H1 (cell line): ENCODE measurements at regions not wholly inside any gene's neighbourhood (a gene's known extent, or its start where the extent isn't known, plus 50 kb on each side); places are given as distances from the start of the nearest gene placed in this dataset.

Experiments used
- CTCF ChIA-PET: fragments of 300-600 bp; sonication (Branson Sonifier 250); formaldehyde crosslinking; loops from one replicate; lab custom pipeline; 2021; ENCODE audit not compliant: partially characterized antibody; lab: Charles Lee
- POLR2A ChIA-PET: fragments of 300-600 bp; sonication (Branson Sonifier 250); formaldehyde crosslinking; loops from one replicate; lab custom pipeline; 2021; ENCODE audit warnings: inconsistent platforms; ENCODE audit not compliant: partially characterized antibody; lab: Charles Lee
- DNase-seq, 2 experiments: peaks; one replicate each; pipeline versions ENCODE4 v3.0.0 to v3.0.0-alpha.2; 2010 to 2022; ENCODE audit warnings: low spot score in 2 of 2, low read depth in 1 of 2, mixed read lengths in 1 of 2
- FAIRE-seq: peaks from 2 replicates; lab custom pipeline; 2011; peaks lifted over from hg19 to GRCh38; lab: Jason Lieb, UNC
- H2AFZ ChIP-seq: 2 replicates; pipeline ENCODE4 v1.8.1; 2012; ENCODE audit warnings: low read length, inconsistent platforms
- H2AK5ac ChIP-seq: 2 replicates; pipeline ENCODE4 v1.6.1; 2013; ENCODE audit warnings: low read depth, low read length
- H2BK120ac ChIP-seq: replicated peaks from 2 replicates; pipeline ENCODE3; 2013; ENCODE audit warnings: low read depth, low read length, inconsistent platforms
- H2BK12ac ChIP-seq: 2 replicates; pipeline ENCODE4 v1.6.1; 2013; ENCODE audit warnings: low read depth, low read length
- H2BK15ac ChIP-seq: 2 replicates; pipeline ENCODE4 v1.6.1; 2013; ENCODE audit warnings: low read length
- H2BK20ac ChIP-seq: 2 replicates; pipeline ENCODE4 v1.6.1; 2013; ENCODE audit warnings: low read length
- H2BK5ac ChIP-seq: 2 replicates; pipeline ENCODE4 v1.6.1; 2013; ENCODE audit warnings: low read depth, low read length
- H3K14ac ChIP-seq: 2 replicates; pipeline ENCODE4 v1.6.1; 2013; ENCODE audit warnings: inconsistent platforms; ENCODE audit not compliant: insufficient read length
- H3K18ac ChIP-seq: 2 replicates; pipeline ENCODE4 v1.6.1; 2013; ENCODE audit warnings: low read length; ENCODE audit errors: extremely low read depth
- H3K23ac ChIP-seq: 2 replicates; pipeline ENCODE4 v1.6.1; 2013; ENCODE audit warnings: inconsistent platforms; ENCODE audit not compliant: insufficient read length
- H3K23me2 ChIP-seq: 2 replicates; pipeline ENCODE4 v1.6.1; 2013; ENCODE audit warnings: low read depth, low read length
- H3K27ac ChIP-seq: 2 replicates; pipeline ENCODE4 v1.6.1; 2011; ENCODE audit warnings: low read depth, low read length, inconsistent platforms
- H3K27me3 ChIP-seq, 4 experiments: replicated peaks in 1 of 4; 1 replicate in 1 of 4; 2 replicates in 3 of 4; pipeline versions ENCODE4 v1.6.1 to v1.8.1; 2011 to 2013; ENCODE audit warnings: low read length in 3 of 4, mild to moderate bottlenecking in 3 of 4, inconsistent platforms in 2 of 4, mixed read lengths in 2 of 4, moderate library complexity in 1 of 4; ENCODE audit not compliant: control insufficient read depth in 3 of 4, insufficient read depth in 3 of 4; ENCODE audit errors: extremely low read depth in 1 of 4
- H3K36me3 ChIP-seq, 4 experiments: 2 replicates each; pipeline versions ENCODE4 v1.6.1 to v1.8.1; 2011 to 2013; ENCODE audit warnings: mild to moderate bottlenecking in 4 of 4, low read length in 3 of 4, moderate library complexity in 2 of 4, control low read depth in 1 of 4, inconsistent platforms in 1 of 4; ENCODE audit not compliant: insufficient read depth in 4 of 4, control insufficient read depth in 2 of 4
- H3K4ac ChIP-seq: replicated peaks from 2 replicates; pipeline ENCODE3; 2013; ENCODE audit warnings: low read length, low read depth, mixed read lengths, inconsistent platforms; ENCODE audit not compliant: insufficient read length
- H3K4me1 ChIP-seq, 4 experiments: replicated peaks in 1 of 4; 1 replicate in 1 of 4; 2 replicates in 3 of 4; pipeline versions ENCODE4 v1.6.1 to v1.8.1; 2011 to 2013; ENCODE audit warnings: low read length in 3 of 4, inconsistent platforms in 2 of 4, mixed read lengths in 1 of 4; ENCODE audit not compliant: insufficient read depth in 4 of 4, control insufficient read depth in 3 of 4
- H3K4me2 ChIP-seq, 2 experiments: 2 replicates each; pipeline versions ENCODE4 v1.6.1 to v1.8.1; 2011 to 2013; ENCODE audit warnings: low read depth in 2 of 2, low read length in 2 of 2, control low read depth in 1 of 2, inconsistent platforms in 1 of 2, mild to moderate bottlenecking in 1 of 2; ENCODE audit not compliant: insufficient read depth in 1 of 2
- H3K4me3 ChIP-seq, 4 experiments: fragments of 200-600, 300-600 bp in 1 of 4; sonication (generic), shearing (Covaris generic), sonication (Bioruptor Twin) in 1 of 4; 2 replicates each; pipeline versions ENCODE4 v1.5.1 to v1.8.1; 2011 to 2016; ENCODE audit warnings: low read length in 4 of 4, low read depth in 3 of 4, control low read depth in 2 of 4, inconsistent platforms in 2 of 4, mild to moderate bottlenecking in 2 of 4, mixed read lengths in 1 of 4, moderate library complexity in 1 of 4; ENCODE audit not compliant: insufficient read depth in 2 of 4; ENCODE audit errors: extremely low read depth in 1 of 4
- H3K56ac ChIP-seq: replicated peaks from 2 replicates; pipeline ENCODE3; 2013; ENCODE audit warnings: low read depth, mild to moderate bottlenecking, mixed read lengths, low read length, inconsistent platforms; ENCODE audit not compliant: insufficient read length
- H3K79me1 ChIP-seq: 2 replicates; pipeline ENCODE4 v1.6.1; 2013; ENCODE audit warnings: low read depth, low read length, control low read depth
- H3K79me2 ChIP-seq, 2 experiments: 2 replicates each; pipeline versions ENCODE4 v1.6.1 to v1.8.1; 2012 to 2013; ENCODE audit warnings: low read length in 2 of 2, mild to moderate bottlenecking in 2 of 2, inconsistent platforms in 1 of 2; ENCODE audit not compliant: insufficient read depth in 2 of 2, control insufficient read depth in 1 of 2
- H3K9ac ChIP-seq, 4 experiments: replicated peaks in 1 of 4; 1 replicate in 1 of 4; 2 replicates in 3 of 4; pipeline versions ENCODE4 v1.6.1 to v1.8.1; 2011 to 2013; ENCODE audit warnings: low read depth in 3 of 4, low read length in 3 of 4, control low read depth in 2 of 4, mild to moderate bottlenecking in 2 of 4, moderate library complexity in 2 of 4, inconsistent platforms in 1 of 4; ENCODE audit errors: extremely low read depth in 1 of 4
- H3K9me3 ChIP-seq, 2 experiments: 2 replicates each; pipeline versions ENCODE4 v1.6.1 to v1.8.1; 2012 to 2013; ENCODE audit warnings: mild to moderate bottlenecking in 2 of 2, moderate library complexity in 2 of 2, control low read depth in 1 of 2, inconsistent platforms in 1 of 2, low read depth in 1 of 2, low read length in 1 of 2, mixed read lengths in 1 of 2; ENCODE audit not compliant: insufficient read depth in 2 of 2
- H4K20me1 ChIP-seq, 2 experiments: replicated peaks in 1 of 2; 2 replicates each; pipeline versions ENCODE3 to v1.8.1; 2011 to 2013; ENCODE audit warnings: inconsistent platforms in 2 of 2, low read length in 2 of 2, mild to moderate bottlenecking in 1 of 2; ENCODE audit not compliant: insufficient read depth in 2 of 2, control insufficient read depth in 1 of 2
- H4K5ac ChIP-seq: 2 replicates; pipeline ENCODE4 v1.6.1; 2013; ENCODE audit warnings: low read length, low read depth, mixed read lengths, inconsistent platforms; ENCODE audit not compliant: insufficient read length
- H4K8ac ChIP-seq: 2 replicates; pipeline ENCODE4 v1.8.0; 2013; ENCODE audit warnings: mild to moderate bottlenecking, moderate library complexity, low read length, inconsistent platforms; ENCODE audit not compliant: insufficient read depth; ENCODE audit errors: extremely low read depth
- H4K91ac ChIP-seq: replicated peaks from 2 replicates; pipeline ENCODE3; 2013; ENCODE audit warnings: low read length, mixed read lengths, inconsistent platforms; ENCODE audit not compliant: insufficient read length
- EP300 ChIP-seq, 2 experiments: IDR thresholded peaks; 1 replicate in 1 of 2; 2 replicates in 1 of 2; pipeline ENCODE4 v1.6.1; 2011 to 2012; ENCODE audit warnings: low read depth in 2 of 2, low read length in 2 of 2, mild to moderate bottlenecking in 2 of 2, borderline replicate concordance in 1 of 2, inconsistent platforms in 1 of 2, moderate library complexity in 1 of 2
- MAFK ChIP-seq: IDR thresholded peaks from 2 replicates; pipeline ENCODE4 v1.6.1; 2012; ENCODE audit warnings: low read depth, mild to moderate bottlenecking, improper control_type of control experiment, low read length
- WGBS, 2 experiments: shearing (Covaris generic) in 1 of 2; methylation state at CpG; one replicate each; pipeline versions ENCODE4 v1.1.6 to v1.1.7; 2013 to 2015; ENCODE audit warnings: low lambda C conversion rate in 2 of 2, mixed read lengths in 2 of 2, inconsistent platforms in 1 of 2, low coverage in 1 of 2, missing lambda C conversion rate in 1 of 2; ENCODE audit not compliant: insufficient replicate concordance in 2 of 2, insufficient coverage in 1 of 2, insufficient read length in 1 of 2; ENCODE audit errors: extremely low coverage in 1 of 2, missing lambda C conversion rate in 1 of 2; 5-methylcytosine and 5-hydroxymethylcytosine counted together

- H3K23me2 ChIP-seq = no peaks in the 10 kb centered on the region; the same call in 1 of the 2 replicates
- no peaks in the 10 kb centered on the region for H3K79me2 ChIP-seq
- no peak overlapping the region for H2AFZ ChIP-seq
- H4K91ac ChIP-seq = no peak overlapping the region
- no peak overlapping the region for H2AK5ac ChIP-seq
- H3K4ac ChIP-seq = no peak overlapping the region
- H3K9me3 ChIP-seq = no peaks in the 10 kb centered on the region
- H3K4me3 ChIP-seq = no peak overlapping the region
- CTCF ChIA-PET = no interaction called here
- DNase-seq (no peak), FAIRE-seq (no peak)
- H3K4me2 ChIP-seq = no peak overlapping the region
- no peak overlapping the region for H2BK12ac ChIP-seq
- H2BK15ac ChIP-seq = no peak overlapping the region
- no peaks in the 10 kb centered on the region for H3K79me1 ChIP-seq
- H4K5ac ChIP-seq = no peak overlapping the region
- H4K8ac ChIP-seq = no peak overlapping the region
- no peak overlapping the region for H3K18ac ChIP-seq
- no peaks in the 10 kb centered on the region for H4K20me1 ChIP-seq
- no peak overlapping the region for H3K14ac ChIP-seq
- TF ChIP-seq EP300 (IDR thresholded peaks at IDR 0.05; ENCODE audit: borderline replicate concordance in 1 of 2, low read depth in 2 of 2, low read length in 2 of 2) (no peak), MAFK (peak; percentile 99)
- no peak overlapping the region for H3K23ac ChIP-seq
- no peak overlapping the region for H3K27ac ChIP-seq
- no peak overlapping the region for H2BK20ac ChIP-seq
- POLR2A ChIA-PET = no interaction called here
- H2BK120ac ChIP-seq = no peak overlapping the region
- H3K9ac ChIP-seq = no peak overlapping the region
- H3K27me3 ChIP-seq = no peaks in the 10 kb centered on the region
- 93% methylated on average over 2 of the region's 2 CpGs; no CpG with 5 or more reads in 1 of the 2 experiments for WGBS, 2 experiments
- H3K36me3 ChIP-seq = no peaks in the 10 kb centered on the region
- H2BK5ac ChIP-seq = no peak overlapping the region
- no peak overlapping the region for H3K56ac ChIP-seq
- H3K4me1 ChIP-seq = no peaks in the 10 kb centered on the region
Observed at GRCh38 chr5:161602736-161603135, 56.2 kb upstream of the GABRB2 start.
